GM18502 (cell line): ENCODE measurements at regions not wholly inside any gene's neighbourhood (a gene's known extent, or its start where the extent isn't known, plus 50 kb on each side); places are given as distances from the start of the nearest gene placed in this dataset.

Experiments used
- ATAC-seq: cut with Tn5 transposase; IDR thresholded peaks from one replicate; pipeline ENCODE4 v1.9.1; 2021; ENCODE audit warnings: mild to moderate bottlenecking; ENCODE audit not compliant: unreplicated experiment, poor library complexity

- peak; percentile 88 for ATAC-seq
Observed at GRCh38 chr9:6703898-6704639, 53.7 kb upstream of the KDM4C start.

- no peak for ATAC-seq
Observed at GRCh38 chr9:6702707-6703106, 55.1 kb upstream of the KDM4C start.

GRCh38 chr9:6696178-6696577, 50.6 kb upstream of the GLDC start:
- no peak for ATAC-seq

- ATAC-seq, result no peak
Observed at GRCh38 chr9:6695121-6695814, 49.7 kb upstream of the GLDC start.
